ENCODE measurements at regions not wholly inside any gene's neighbourhood (a gene's known extent, or its start where the extent isn't known, plus 50 kb on each side); places are given as distances from the start of the nearest gene placed in this dataset.

- TF ChIP-seq JUND (IDR thresholded peaks at IDR 0.05; ENCODE audit: low read length) (no peak), RAD21 (IDR thresholded peaks at IDR 0.05 in 1 of 2, conservative IDR thresholded peaks at IDR 0.05 in 1 of 2; ENCODE audit: low read depth in 2 of 2, low read length in 2 of 2) (no peak), CREB1 (IDR thresholded peaks at IDR 0.05) (no peak), POLR2A (IDR thresholded peaks at IDR 0.05; ENCODE audit: control extremely low read depth in 1 of 2, low read depth in 2 of 2, low read length in 2 of 2) (no peak), TAF7 (optimal IDR thresholded peaks at IDR 0.05; ENCODE audit: borderline replicate concordance, low read depth, low read length) (no peak), CEBPB (IDR thresholded peaks at IDR 0.05; ENCODE audit: low read depth, low read length) (no peak), HDAC6 (IDR thresholded peaks at IDR 0.05; ENCODE audit: low read depth, low read length) (no peak), KDM1A (IDR thresholded peaks at IDR 0.05; ENCODE audit: borderline replicate concordance, low read length) (no peak), MAX (IDR thresholded peaks at IDR 0.05) (no peak), PHF8 (conservative IDR thresholded peaks at IDR 0.05; ENCODE audit: low read depth, low read length) (no peak)
- TF ChIP-seq, protein P1, sequence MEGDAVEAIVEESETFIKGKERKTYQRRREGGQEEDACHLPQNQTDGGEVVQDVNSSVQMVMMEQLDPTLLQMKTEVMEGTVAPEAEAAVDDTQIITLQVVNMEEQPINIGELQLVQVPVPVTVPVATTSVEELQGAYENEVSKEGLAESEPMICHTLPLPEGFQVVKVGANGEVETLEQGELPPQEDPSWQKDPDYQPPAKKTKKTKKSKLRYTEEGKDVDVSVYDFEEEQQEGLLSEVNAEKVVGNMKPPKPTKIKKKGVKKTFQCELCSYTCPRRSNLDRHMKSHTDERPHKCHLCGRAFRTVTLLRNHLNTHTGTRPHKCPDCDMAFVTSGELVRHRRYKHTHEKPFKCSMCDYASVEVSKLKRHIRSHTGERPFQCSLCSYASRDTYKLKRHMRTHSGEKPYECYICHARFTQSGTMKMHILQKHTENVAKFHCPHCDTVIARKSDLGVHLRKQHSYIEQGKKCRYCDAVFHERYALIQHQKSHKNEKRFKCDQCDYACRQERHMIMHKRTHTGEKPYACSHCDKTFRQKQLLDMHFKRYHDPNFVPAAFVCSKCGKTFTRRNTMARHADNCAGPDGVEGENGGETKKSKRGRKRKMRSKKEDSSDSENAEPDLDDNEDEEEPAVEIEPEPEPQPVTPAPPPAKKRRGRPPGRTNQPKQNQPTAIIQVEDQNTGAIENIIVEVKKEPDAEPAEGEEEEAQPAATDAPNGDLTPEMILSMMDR (IDR thresholded peaks at IDR 0.05; ENCODE audit: control extremely low read depth in 1 of 3, insufficient read depth in 1 of 3, low read depth in 1 of 3, low read length in 3 of 3) = no peak
These were observed 609.4 kb downstream of the OLFM4 start for GRCh38 chr13:53638040-53638439.
